Nephron (organoid): ENCODE measurements at regions not wholly inside any gene's neighbourhood (a gene's known extent, or its start where the extent isn't known, plus 50 kb on each side); places are given as distances from the start of the nearest gene placed in this dataset.

Experiments
- H3K27ac Mint-ChIP-seq, 3 experiments: 2 replicates each; pipeline ENCODE4 v1.8.0; 2020; ENCODE audit warnings: mixed read lengths in 3 of 3, mild to moderate bottlenecking in 2 of 3, moderate library complexity in 1 of 3
- H3K27me3 Mint-ChIP-seq: 2 replicates; pipeline ENCODE4 v1.8.0; 2021; ENCODE audit warnings: low read depth, mild to moderate bottlenecking, moderate library complexity, mixed read lengths
- H3K36me3 Mint-ChIP-seq: 2 replicates; pipeline ENCODE4 v1.8.0; 2020; ENCODE audit warnings: low read depth, mixed read lengths
- H3K4me1 Mint-ChIP-seq: 2 replicates; pipeline ENCODE4 v1.8.0; 2020; ENCODE audit warnings: mixed read lengths
- H3K4me3 Mint-ChIP-seq, 3 experiments: 2 replicates each; pipeline ENCODE4 v1.8.0; 2020; ENCODE audit warnings: mild to moderate bottlenecking in 3 of 3, mixed read lengths in 3 of 3, moderate library complexity in 2 of 3
- H3K9me3 Mint-ChIP-seq: 2 replicates; pipeline ENCODE4 v1.8.0; 2020; ENCODE audit warnings: mixed read lengths
- CTCF ChIP-seq, 3 experiments: fragments of 200-600 bp; sonication (generic); IDR thresholded peaks; one replicate each; pipeline ENCODE4 v1.5.0; 2021; ENCODE audit warnings: antibody characterized with exemption in 3 of 3; ENCODE audit not compliant: unreplicated experiment in 3 of 3

- Mint-ChIP-seq H3K27ac (no peak overlapping the region), H3K27me3 (no peaks in the 10 kb centered on the region), H3K4me3 (no peak overlapping the region), H3K4me1 (no peaks in the 10 kb centered on the region), H3K36me3 (no peaks in the 10 kb centered on the region), H3K9me3 (peaks cover 6% of the 10 kb centered on the region)
- TF ChIP-seq CTCF (IDR thresholded peaks at IDR 0.05; ENCODE audit: unreplicated experiment in 3 of 3): no peak
Measured at GRCh38 chr1:187146388-187146787, 317.6 kb downstream of the PLA2G4A start.

- no peaks in the 10 kb centered on the region for H3K4me1 Mint-ChIP-seq
- no peaks in the 10 kb centered on the region for H3K36me3 Mint-ChIP-seq
- H3K27ac Mint-ChIP-seq: no peak overlapping the region
- H3K27me3 Mint-ChIP-seq: no peaks in the 10 kb centered on the region
- no peak overlapping the region for H3K4me3 Mint-ChIP-seq
- H3K9me3 Mint-ChIP-seq: peaks cover 26% of the 10 kb centered on the region
- no peak for TF ChIP-seq CTCF (IDR thresholded peaks at IDR 0.05; ENCODE audit: unreplicated experiment in 3 of 3)
Measured at GRCh38 chr1:187151555-187151954, 322.8 kb downstream of the PLA2G4A start.

GRCh38 chr1:187153047-187153446, 324.3 kb downstream of the PLA2G4A start:
- Mint-ChIP-seq H3K4me3 (no peak overlapping the region), H3K4me1 (no peaks in the 10 kb centered on the region), H3K9me3 (peaks cover 24% of the 10 kb centered on the region), H3K27me3 (no peaks in the 10 kb centered on the region), H3K36me3 (no peaks in the 10 kb centered on the region), H3K27ac (no peak overlapping the region)
- TF ChIP-seq CTCF (IDR thresholded peaks at IDR 0.05; ENCODE audit: unreplicated experiment in 3 of 3): no peak

- Mint-ChIP-seq H3K27me3 (no peaks in the 10 kb centered on the region), H3K27ac (no peak overlapping the region), H3K4me3 (no peak overlapping the region), H3K4me1 (no peaks in the 10 kb centered on the region), H3K9me3 (peaks cover 16% of the 10 kb centered on the region), H3K36me3 (no peaks in the 10 kb centered on the region)
- TF ChIP-seq CTCF (IDR thresholded peaks at IDR 0.05; ENCODE audit: unreplicated experiment in 3 of 3): no peak
Measured at GRCh38 chr1:187157115-187157514, 328.4 kb downstream of the PLA2G4A start.

- H3K4me3 Mint-ChIP-seq: no peak overlapping the region
- no peaks in the 10 kb centered on the region for H3K36me3 Mint-ChIP-seq
- no peaks in the 10 kb centered on the region for H3K4me1 Mint-ChIP-seq
- no peak overlapping the region for H3K27ac Mint-ChIP-seq
- no peaks in the 10 kb centered on the region for H3K27me3 Mint-ChIP-seq
- peaks cover 12% of the 10 kb centered on the region for H3K9me3 Mint-ChIP-seq
- no peak for TF ChIP-seq CTCF (IDR thresholded peaks at IDR 0.05; ENCODE audit: unreplicated experiment in 3 of 3)
Measured at GRCh38 chr1:187157552-187157951, 328.8 kb downstream of the PLA2G4A start.

- no peaks in the 10 kb centered on the region for H3K4me1 Mint-ChIP-seq
- no peaks in the 10 kb centered on the region for H3K36me3 Mint-ChIP-seq
- no peak overlapping the region for H3K4me3 Mint-ChIP-seq
- H3K9me3 Mint-ChIP-seq: peaks cover 17% of the 10 kb centered on the region
- no peaks in the 10 kb centered on the region for H3K27me3 Mint-ChIP-seq
- no peak overlapping the region for H3K27ac Mint-ChIP-seq
- no peak for TF ChIP-seq CTCF (IDR thresholded peaks at IDR 0.05; ENCODE audit: unreplicated experiment in 3 of 3)
Measured at GRCh38 chr1:187167555-187167954, 338.8 kb downstream of the PLA2G4A start.
